Astrocyte of the cerebellum (primary cell): ENCODE measurements at regions not wholly inside any gene's neighbourhood (a gene's known extent, or its start where the extent isn't known, plus 50 kb on each side); places are given as distances from the start of the nearest gene placed in this dataset.
"Not testable (repeated sequence)": the region's sequence is repeated elsewhere in the genome, so short reads cannot be mapped to it uniquely, and the experiment has no call there.

Experiments
- DNase-seq: peaks from one replicate; pipeline ENCODE4 v3.0.0-alpha.2; 2011; ENCODE audit warnings: low read depth
- H3K4me3 ChIP-seq: 2 replicates; pipeline ENCODE4 v1.5.1; 2011; ENCODE audit warnings: mild to moderate bottlenecking, low read depth, low read length, moderate library complexity
- in situ Hi-C: cut with HindIII; loops from 2 replicates; pipeline ENCODE4 v1.10.0; 2017; ENCODE audit warnings: low sequenced_read_pairs
- TF ChIP-seq, protein P1 (sequence below): IDR thresholded peaks from 2 replicates; pipeline ENCODE4 v1.5.1; 2012; ENCODE audit warnings: low read length, low read depth, moderate library complexity, mild to moderate bottlenecking; ENCODE audit errors: missing control alignments

DNA sequence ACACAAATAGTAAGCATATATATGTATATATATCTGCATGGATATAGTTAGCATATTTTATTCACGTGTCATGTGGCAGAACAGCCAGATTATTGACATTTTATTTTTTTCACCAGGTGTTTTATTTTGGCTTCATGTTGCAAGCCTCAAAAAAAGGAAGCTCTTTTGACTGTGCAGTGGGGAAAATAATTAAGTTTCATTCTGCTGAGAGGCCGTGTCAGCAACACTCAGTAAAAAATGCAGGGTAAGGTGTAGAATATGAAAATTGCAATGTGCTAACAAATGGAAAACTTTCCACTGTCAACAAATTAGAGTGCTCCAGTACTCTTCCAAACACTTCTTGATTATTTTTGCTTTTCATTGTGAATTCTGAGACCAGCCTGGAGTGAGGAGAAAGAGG, 511.5 kb downstream of the GLUD2 start:
- no peak overlapping the region for H3K4me3 ChIP-seq
- in situ Hi-C loops = no loop called here
- TF ChIP-seq, protein P1, sequence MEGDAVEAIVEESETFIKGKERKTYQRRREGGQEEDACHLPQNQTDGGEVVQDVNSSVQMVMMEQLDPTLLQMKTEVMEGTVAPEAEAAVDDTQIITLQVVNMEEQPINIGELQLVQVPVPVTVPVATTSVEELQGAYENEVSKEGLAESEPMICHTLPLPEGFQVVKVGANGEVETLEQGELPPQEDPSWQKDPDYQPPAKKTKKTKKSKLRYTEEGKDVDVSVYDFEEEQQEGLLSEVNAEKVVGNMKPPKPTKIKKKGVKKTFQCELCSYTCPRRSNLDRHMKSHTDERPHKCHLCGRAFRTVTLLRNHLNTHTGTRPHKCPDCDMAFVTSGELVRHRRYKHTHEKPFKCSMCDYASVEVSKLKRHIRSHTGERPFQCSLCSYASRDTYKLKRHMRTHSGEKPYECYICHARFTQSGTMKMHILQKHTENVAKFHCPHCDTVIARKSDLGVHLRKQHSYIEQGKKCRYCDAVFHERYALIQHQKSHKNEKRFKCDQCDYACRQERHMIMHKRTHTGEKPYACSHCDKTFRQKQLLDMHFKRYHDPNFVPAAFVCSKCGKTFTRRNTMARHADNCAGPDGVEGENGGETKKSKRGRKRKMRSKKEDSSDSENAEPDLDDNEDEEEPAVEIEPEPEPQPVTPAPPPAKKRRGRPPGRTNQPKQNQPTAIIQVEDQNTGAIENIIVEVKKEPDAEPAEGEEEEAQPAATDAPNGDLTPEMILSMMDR = no peak
- no peak for DNase-seq

DNA sequence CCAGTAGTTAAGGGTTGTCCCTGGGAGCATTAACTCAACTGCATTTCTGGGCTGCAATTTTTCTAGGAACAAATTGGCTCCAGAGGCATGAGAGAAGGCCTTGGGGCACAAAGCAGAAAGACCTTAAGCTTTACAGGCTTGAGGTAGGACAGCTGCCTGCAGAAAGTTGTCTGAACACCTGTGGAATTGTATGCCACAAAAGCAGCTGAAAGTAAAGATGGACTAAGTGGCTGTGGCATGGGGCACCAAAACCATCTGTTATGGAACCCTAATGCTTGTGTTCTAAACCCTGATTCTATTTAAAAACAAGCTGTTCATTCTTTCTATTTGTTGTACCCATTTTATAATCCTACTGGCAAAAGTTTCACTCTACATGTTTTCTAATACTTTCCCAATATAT, 515.2 kb downstream of the GLUD2 start:
- TF ChIP-seq, protein P1 = no peak
- DNase-seq = no peak
- in situ Hi-C loops = loop anchor here (5.0 kb wide), 1 partner anchor 90 kb away; no protein-coding TSS in a partner anchor
- H3K4me3 ChIP-seq = no peak overlapping the region

DNA sequence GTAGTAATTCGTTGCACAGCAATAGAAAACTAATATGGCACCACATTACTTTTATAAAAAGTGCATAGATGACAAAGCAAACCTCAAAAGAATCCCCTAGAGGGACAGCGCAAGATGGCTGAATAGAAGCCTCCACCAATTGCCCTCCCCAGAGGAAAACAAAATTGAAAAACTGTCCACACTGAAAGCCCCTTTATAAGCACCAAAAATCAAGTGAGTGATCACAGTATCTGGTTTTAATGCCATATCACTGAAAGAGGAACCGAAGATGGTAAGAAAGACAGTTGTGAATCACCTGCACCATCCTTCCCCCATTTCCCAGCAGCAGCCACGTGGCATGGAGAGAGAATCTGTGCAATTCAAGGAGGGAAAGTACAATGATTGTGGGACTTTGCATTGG, 522.2 kb downstream of the GLUD2 start:
- TF ChIP-seq, protein P1 = no peak
- DNase-seq = no peak
- in situ Hi-C loops = no loop called here
- H3K4me3 ChIP-seq = no peak overlapping the region

DNA sequence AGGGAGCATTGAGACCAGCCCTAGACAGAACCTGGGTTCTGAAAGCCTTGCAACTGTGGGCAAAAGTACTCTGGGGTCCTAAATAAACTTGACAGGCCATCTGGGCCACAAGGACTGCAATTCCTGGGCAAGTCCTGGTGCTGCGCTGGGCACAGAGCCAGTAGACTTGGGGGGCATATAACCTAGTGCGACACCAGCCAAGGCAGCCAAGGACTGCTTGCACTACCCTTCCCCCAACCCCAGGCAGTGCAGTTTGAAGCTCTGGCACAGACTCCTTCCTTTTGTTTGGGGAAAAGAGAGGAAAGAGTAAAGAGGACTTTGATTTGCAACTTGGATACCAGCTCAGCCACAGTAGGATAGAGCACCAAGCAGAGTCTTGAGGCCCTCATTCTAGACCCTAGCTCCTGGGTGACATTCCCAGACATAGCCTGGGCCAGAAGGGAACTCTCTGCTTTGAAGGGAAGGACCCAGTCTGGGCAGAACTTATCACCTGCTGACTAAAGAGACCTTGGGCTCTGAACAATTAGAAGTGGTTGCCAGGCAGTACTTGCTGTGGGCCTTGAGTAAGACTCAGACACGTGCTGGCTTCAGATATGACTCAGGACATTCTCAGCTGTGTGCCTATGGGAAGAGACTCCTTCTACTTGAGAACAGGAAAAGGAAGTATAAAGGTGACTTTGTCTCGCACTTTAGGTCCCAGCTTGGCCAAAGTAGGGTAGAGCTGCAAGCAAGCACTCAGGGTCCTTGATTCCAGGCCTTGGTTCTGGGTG, 522.8 kb downstream of the GLUD2 start:
- in situ Hi-C loops = no loop called here
- TF ChIP-seq, protein P1 = no peak
- no peak overlapping the region for H3K4me3 ChIP-seq
- no peak for DNase-seq

DNA sequence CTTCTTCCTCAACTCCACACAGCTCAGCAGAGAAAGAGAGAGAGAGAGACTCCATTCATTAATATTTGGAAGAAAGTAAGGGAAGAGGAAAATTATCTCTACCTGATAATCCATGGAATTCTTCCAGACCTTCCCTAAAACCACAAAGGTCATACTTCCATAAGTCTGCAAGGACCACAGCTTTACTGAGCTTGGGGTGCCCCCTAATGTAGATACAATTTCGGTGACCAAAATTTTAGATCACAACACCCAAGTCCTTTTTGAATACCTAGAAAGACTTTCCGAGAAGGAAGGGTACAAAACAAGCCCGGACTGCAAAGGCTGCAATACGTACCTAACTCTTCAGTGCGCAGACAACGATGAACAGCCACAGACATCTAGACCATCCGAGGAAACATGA, 523.9 kb downstream of the GLUD2 start:
- TF ChIP-seq, protein P1 = no peak
- in situ Hi-C loops = no loop called here
- H3K4me3 ChIP-seq = no peak overlapping the region
- DNase-seq = no peak

DNA sequence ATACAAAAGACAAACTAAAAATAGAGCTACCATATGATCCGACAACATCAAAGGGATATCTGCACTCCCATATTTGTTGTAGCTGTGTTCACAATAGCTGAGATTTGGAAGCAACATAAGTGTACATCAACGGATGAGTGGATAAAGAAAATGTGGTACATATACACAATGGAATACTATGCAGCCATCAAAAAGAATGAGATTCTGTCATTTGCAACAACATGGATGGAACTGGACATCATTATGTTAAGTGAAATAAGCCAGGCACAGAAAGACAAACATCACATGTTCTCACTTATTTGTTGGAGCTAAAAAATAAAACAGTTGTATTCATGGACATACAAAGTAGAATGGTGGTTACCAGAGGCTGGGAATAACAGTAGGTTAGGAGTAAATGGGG, 527.0 kb downstream of the GLUD2 start:
- in situ Hi-C loops = not testable (repeated sequence)

DNA sequence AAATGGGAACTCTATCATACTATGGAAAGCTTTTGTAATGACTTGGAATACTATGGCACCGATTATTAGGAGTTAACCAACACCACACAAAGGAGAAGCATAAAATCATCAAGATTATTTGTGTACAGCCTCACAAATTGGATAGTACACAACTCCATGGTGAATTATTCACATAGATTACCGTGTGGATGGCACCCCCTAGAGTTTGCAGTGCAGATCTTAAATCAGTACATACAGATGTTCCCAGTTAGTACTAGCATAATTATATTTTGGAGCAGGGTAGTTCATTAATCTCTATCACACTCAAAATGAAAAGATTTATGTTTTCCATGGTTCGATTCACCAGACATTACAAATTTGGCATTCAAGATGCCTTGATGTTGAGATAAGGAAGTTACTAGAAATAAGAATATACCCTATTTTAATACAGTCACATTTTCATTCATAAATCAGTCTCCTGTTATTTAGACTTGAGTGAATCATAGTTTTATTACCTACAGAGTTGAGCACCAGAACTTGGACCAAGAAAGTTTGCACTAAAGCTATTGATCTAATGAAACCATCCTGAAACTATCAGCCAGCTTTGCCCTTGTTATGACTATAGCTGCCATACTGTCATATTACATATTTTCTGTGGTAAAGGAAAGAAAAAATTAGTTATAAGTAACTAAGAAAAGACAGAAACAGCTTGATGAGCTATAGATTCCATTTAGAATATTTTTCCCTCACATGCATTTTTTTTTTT, 531.8 kb downstream of the GLUD2 start:
- DNase-seq = peak; percentile 1
- in situ Hi-C loops = no loop called here

More for the DNA sequence above, 527.0 kb downstream of the GLUD2 start:
- not testable (repeated sequence) for H3K4me3 ChIP-seq, DNase-seq

More for the DNA sequence above, 531.8 kb downstream of the GLUD2 start:
- H3K4me3 ChIP-seq = no peak overlapping the region
- TF ChIP-seq, protein P1 = no peak
